ENCODE measurements at regions not wholly inside any gene's neighbourhood (a gene's known extent, or its start where the extent isn't known, plus 50 kb on each side); places are given as distances from the start of the nearest gene placed in this dataset.

GRCh38 chr21:22343303-22343702, 1345.1 kb downstream of the NCAM2 start:
- Mint-ChIP-seq H3K27ac (ENCODE audit: unreplicated experiment) (no peak overlapping the region), H3K27me3 (ENCODE audit: unreplicated experiment) (no peaks in the 10 kb centered on the region), H3K4me3 (ENCODE audit: low read depth, unreplicated experiment) (no peak overlapping the region), H3K4me1 (ENCODE audit: low read depth, unreplicated experiment) (no peaks in the 10 kb centered on the region), H3K36me3 (ENCODE audit: insufficient read depth, unreplicated experiment) (no peaks in the 10 kb centered on the region), H3K9me3 (ENCODE audit: low read depth, unreplicated experiment) (peaks cover 21% of the 10 kb centered on the region)
- TF ChIP-seq CTCF (IDR thresholded peaks at IDR 0.05; ENCODE audit: unreplicated experiment): no peak
- DNase-seq: no peak
- BruUV-seq (replicated peaks): no TSS peak
- CTCF ChIA-PET: no interaction called here
- intact Hi-C loops (cut with micrococcal nuclease; ENCODE audit: unreplicated experiment): no loop called here

- no peak overlapping the region for H3K4me3 Mint-ChIP-seq (ENCODE audit: low read depth, unreplicated experiment)
- H3K4me1 Mint-ChIP-seq (ENCODE audit: low read depth, unreplicated experiment): no peaks in the 10 kb centered on the region
- DNase-seq: no peak
- peaks cover 21% of the 10 kb centered on the region for H3K9me3 Mint-ChIP-seq (ENCODE audit: low read depth, unreplicated experiment)
- no peaks in the 10 kb centered on the region for H3K27me3 Mint-ChIP-seq (ENCODE audit: unreplicated experiment)
- no peaks in the 10 kb centered on the region for H3K36me3 Mint-ChIP-seq (ENCODE audit: insufficient read depth, unreplicated experiment)
- no peak for TF ChIP-seq CTCF (IDR thresholded peaks at IDR 0.05; ENCODE audit: unreplicated experiment)
- BruUV-seq (replicated peaks): no TSS peak
- intact Hi-C loops (cut with micrococcal nuclease; ENCODE audit: unreplicated experiment): no loop called here
- CTCF ChIA-PET: no interaction called here
- no peak overlapping the region for H3K27ac Mint-ChIP-seq (ENCODE audit: unreplicated experiment)
These were observed 1345.5 kb downstream of the NCAM2 start for GRCh38 chr21:22343721-22344120.

GRCh38 chr21:22345624-22346023, 1347.4 kb downstream of the NCAM2 start:
- no peak overlapping the region for H3K4me3 Mint-ChIP-seq (ENCODE audit: low read depth, unreplicated experiment)
- CTCF ChIA-PET: no interaction called here

GRCh38 chr21:22346576-22346975, 1348.4 kb downstream of the NCAM2 start:
- Mint-ChIP-seq H3K4me1 (ENCODE audit: low read depth, unreplicated experiment) (no peaks in the 10 kb centered on the region), H3K36me3 (ENCODE audit: insufficient read depth, unreplicated experiment) (no peaks in the 10 kb centered on the region), H3K9me3 (ENCODE audit: low read depth, unreplicated experiment) (peaks cover 7% of the 10 kb centered on the region), H3K27ac (ENCODE audit: unreplicated experiment) (no peak overlapping the region), H3K27me3 (ENCODE audit: unreplicated experiment) (no peaks in the 10 kb centered on the region), H3K4me3 (ENCODE audit: low read depth, unreplicated experiment) (no peak overlapping the region)
- intact Hi-C loops (cut with micrococcal nuclease; ENCODE audit: unreplicated experiment): no loop called here
- TF ChIP-seq CTCF (IDR thresholded peaks at IDR 0.05; ENCODE audit: unreplicated experiment): no peak
- no peak for DNase-seq
- no TSS peak for BruUV-seq (replicated peaks)
- CTCF ChIA-PET: no interaction called here

More at GRCh38 chr21:22345624-22346023, 1347.4 kb downstream of the NCAM2 start:
- no peaks in the 10 kb centered on the region for H3K27me3 Mint-ChIP-seq (ENCODE audit: unreplicated experiment)
- intact Hi-C loops (cut with micrococcal nuclease; ENCODE audit: unreplicated experiment): no loop called here
- H3K27ac Mint-ChIP-seq (ENCODE audit: unreplicated experiment): no peak overlapping the region
- H3K4me1 Mint-ChIP-seq (ENCODE audit: low read depth, unreplicated experiment): no peaks in the 10 kb centered on the region
- no peaks in the 10 kb centered on the region for H3K36me3 Mint-ChIP-seq (ENCODE audit: insufficient read depth, unreplicated experiment)
- TF ChIP-seq CTCF (IDR thresholded peaks at IDR 0.05; ENCODE audit: unreplicated experiment): no peak
- no TSS peak for BruUV-seq (replicated peaks)
- H3K9me3 Mint-ChIP-seq (ENCODE audit: low read depth, unreplicated experiment): peaks cover 12% of the 10 kb centered on the region
- DNase-seq: no peak

- Mint-ChIP-seq H3K27me3 (ENCODE audit: unreplicated experiment) (no peaks in the 10 kb centered on the region), H3K36me3 (ENCODE audit: insufficient read depth, unreplicated experiment) (no peaks in the 10 kb centered on the region), H3K4me3 (ENCODE audit: low read depth, unreplicated experiment) (no peak overlapping the region), H3K4me1 (ENCODE audit: low read depth, unreplicated experiment) (no peaks in the 10 kb centered on the region), H3K27ac (ENCODE audit: unreplicated experiment) (no peak overlapping the region), H3K9me3 (ENCODE audit: low read depth, unreplicated experiment) (peaks cover 5% of the 10 kb centered on the region)
- no peak for DNase-seq
- BruUV-seq (replicated peaks): no TSS peak
- TF ChIP-seq CTCF (IDR thresholded peaks at IDR 0.05; ENCODE audit: unreplicated experiment): no peak
- intact Hi-C loops (cut with micrococcal nuclease; ENCODE audit: unreplicated experiment): no loop called here
- CTCF ChIA-PET: no interaction called here
These were observed 1352.9 kb downstream of the NCAM2 start for GRCh38 chr21:22351076-22351475.

All from Calu3 (cell line).